ENCODE measurements at regions not wholly inside any gene's neighbourhood (a gene's known extent, or its start where the extent isn't known, plus 50 kb on each side); places are given as distances from the start of the nearest gene placed in this dataset.

GRCh38 chr5:126129431-126129830 is 293.8 kb upstream of the GRAMD2B start:
- Histone ChIP-seq H4K8ac (ENCODE audit: low read depth, low read length) (no peak overlapping the region), H2AFZ (ENCODE audit: insufficient read depth, low read length, poor library complexity) (no peak overlapping the region), H3K27me3 (ENCODE audit: insufficient read depth, low read length) (no peaks in the 10 kb centered on the region), H2AK5ac (ENCODE audit: low read length) (no peak overlapping the region), H3K4me3 (ENCODE audit: low read depth, low read length) (no peak overlapping the region), H3K27ac (ENCODE audit: low read depth, low read length) (no peak overlapping the region), H2BK120ac (ENCODE audit: insufficient read depth, low read length, poor library complexity) (no peak overlapping the region), H3K36me3 (ENCODE audit: control insufficient read depth in 1 of 2, insufficient read depth in 2 of 2, low read length in 2 of 2) (no peaks in the 10 kb centered on the region), H3K9ac (ENCODE audit: low read length) (no peak overlapping the region), H4K12ac (ENCODE audit: low read depth, low read length) (no peak overlapping the region), H3K9me3 (ENCODE audit: insufficient read depth, low read depth, low read length) (no peaks in the 10 kb centered on the region), H3K4me1 (ENCODE audit: control insufficient read depth in 1 of 2, insufficient read depth in 2 of 2, low read length in 2 of 2) (no peaks in the 10 kb centered on the region), H3K79me2 (ENCODE audit: control insufficient read depth, insufficient read depth, low read length, poor library complexity) (no peaks in the 10 kb centered on the region), H3K23ac (ENCODE audit: low read length) (no peak overlapping the region), H3K18ac (ENCODE audit: low read length) (no peak overlapping the region), H2BK5ac (ENCODE audit: low read depth, low read length, poor library complexity) (no peak overlapping the region), H3K79me1 (ENCODE audit: low read length) (no peaks in the 10 kb centered on the region), H2BK12ac (ENCODE audit: low read length) (no peak overlapping the region), H4K91ac (ENCODE audit: low read depth, low read length) (no peak overlapping the region), H3K14ac (ENCODE audit: low read length) (no peak overlapping the region), H3K4me2 (ENCODE audit: low read length) (no peak overlapping the region), H3K4ac (ENCODE audit: low read depth, low read length) (no peak overlapping the region)
- no peak for DNase-seq
- WGBS (ENCODE audit: extremely low coverage, insufficient coverage, insufficient read length): no CpG with 5 or more reads among the region's 2 CpGs

- Histone ChIP-seq H2BK12ac (ENCODE audit: low read length) (no peak overlapping the region), H3K4me2 (ENCODE audit: low read length) (no peak overlapping the region), H3K79me1 (ENCODE audit: low read length) (no peaks in the 10 kb centered on the region), H3K9me3 (ENCODE audit: insufficient read depth, low read depth, low read length) (no peaks in the 10 kb centered on the region), H4K12ac (ENCODE audit: low read depth, low read length) (no peak overlapping the region), H2AK5ac (ENCODE audit: low read length) (no peak overlapping the region), H3K79me2 (ENCODE audit: control insufficient read depth, insufficient read depth, low read length, poor library complexity) (no peaks in the 10 kb centered on the region), H3K4me3 (ENCODE audit: low read depth, low read length) (no peak overlapping the region), H2BK5ac (ENCODE audit: low read depth, low read length, poor library complexity) (no peak overlapping the region), H4K91ac (ENCODE audit: low read depth, low read length) (no peak overlapping the region), H3K18ac (ENCODE audit: low read length) (no peak overlapping the region), H3K23ac (ENCODE audit: low read length) (no peak overlapping the region), H3K27ac (ENCODE audit: low read depth, low read length) (no peak overlapping the region), H2AFZ (ENCODE audit: insufficient read depth, low read length, poor library complexity) (no peak overlapping the region), H3K36me3 (ENCODE audit: control insufficient read depth in 1 of 2, insufficient read depth in 2 of 2, low read length in 2 of 2) (no peaks in the 10 kb centered on the region), H3K4ac (ENCODE audit: low read depth, low read length) (no peak overlapping the region), H3K4me1 (ENCODE audit: control insufficient read depth in 1 of 2, insufficient read depth in 2 of 2, low read length in 2 of 2) (no peaks in the 10 kb centered on the region), H3K9ac (ENCODE audit: low read length) (no peak overlapping the region), H3K14ac (ENCODE audit: low read length) (no peak overlapping the region), H4K8ac (ENCODE audit: low read depth, low read length) (no peak overlapping the region), H2BK120ac (ENCODE audit: insufficient read depth, low read length, poor library complexity) (no peak overlapping the region), H3K27me3 (ENCODE audit: insufficient read depth, low read length) (no peaks in the 10 kb centered on the region)
- no peak for DNase-seq
- WGBS (ENCODE audit: extremely low coverage, insufficient coverage, insufficient read length): no CpG with 5 or more reads among the region's 1 CpG
Observed at GRCh38 chr5:126133424-126133823, 289.8 kb upstream of the GRAMD2B start.

DNA sequence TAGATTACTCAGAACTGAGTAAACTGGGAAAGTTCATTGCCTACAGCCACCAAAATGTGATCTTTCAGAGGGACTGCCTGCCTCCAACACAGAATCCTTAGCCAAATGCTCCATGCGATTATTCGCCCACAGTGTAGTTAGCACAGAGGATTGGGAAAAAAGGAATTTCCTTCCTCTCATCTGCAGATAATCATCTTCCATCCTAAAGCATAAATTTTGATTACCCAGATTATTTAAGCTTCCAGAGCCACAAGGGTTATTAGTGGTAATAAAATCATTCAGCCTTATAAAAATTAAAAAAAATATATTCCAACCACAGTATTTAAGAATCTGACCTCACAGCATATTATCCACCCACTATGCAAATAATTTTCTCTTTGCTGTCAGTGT is 285.3 kb upstream of the GRAMD2B start:
- H2BK5ac ChIP-seq (ENCODE audit: low read depth, low read length, poor library complexity): no peak overlapping the region
- H3K4me3 ChIP-seq (ENCODE audit: low read depth, low read length): no peak overlapping the region
- DNase-seq: no peak
- H2AFZ ChIP-seq (ENCODE audit: insufficient read depth, low read length, poor library complexity): no peak overlapping the region
- H4K12ac ChIP-seq (ENCODE audit: low read depth, low read length): no peak overlapping the region
- H3K4me2 ChIP-seq (ENCODE audit: low read length): no peak overlapping the region
- no peak overlapping the region for H3K4ac ChIP-seq (ENCODE audit: low read depth, low read length)
- no peaks in the 10 kb centered on the region for H3K36me3 ChIP-seq (ENCODE audit: control insufficient read depth in 1 of 2, insufficient read depth in 2 of 2, low read length in 2 of 2)
- H4K8ac ChIP-seq (ENCODE audit: low read depth, low read length): no peak overlapping the region
- no peaks in the 10 kb centered on the region for H3K9me3 ChIP-seq (ENCODE audit: insufficient read depth, low read depth, low read length)
- no peak overlapping the region for H4K91ac ChIP-seq (ENCODE audit: low read depth, low read length)
- H3K27ac ChIP-seq (ENCODE audit: low read depth, low read length): no peak overlapping the region
- H3K79me2 ChIP-seq (ENCODE audit: control insufficient read depth, insufficient read depth, low read length, poor library complexity): no peaks in the 10 kb centered on the region
- no peak overlapping the region for H3K23ac ChIP-seq (ENCODE audit: low read length)
- H3K18ac ChIP-seq (ENCODE audit: low read length): no peak overlapping the region
- no CpG with 5 or more reads among the region's 2 CpGs for WGBS (ENCODE audit: extremely low coverage, insufficient coverage, insufficient read length)
- no peaks in the 10 kb centered on the region for H3K4me1 ChIP-seq (ENCODE audit: control insufficient read depth in 1 of 2, insufficient read depth in 2 of 2, low read length in 2 of 2)
- no peaks in the 10 kb centered on the region for H3K79me1 ChIP-seq (ENCODE audit: low read length)
- no peak overlapping the region for H3K14ac ChIP-seq (ENCODE audit: low read length)
- no peak overlapping the region for H3K9ac ChIP-seq (ENCODE audit: low read length)
- H3K27me3 ChIP-seq (ENCODE audit: insufficient read depth, low read length): no peaks in the 10 kb centered on the region
- no peak overlapping the region for H2BK12ac ChIP-seq (ENCODE audit: low read length)
- no peak overlapping the region for H2AK5ac ChIP-seq (ENCODE audit: low read length)
- no peak overlapping the region for H2BK120ac ChIP-seq (ENCODE audit: insufficient read depth, low read length, poor library complexity)

GRCh38 chr5:126138281-126138931 is 284.8 kb upstream of the GRAMD2B start:
- Histone ChIP-seq H2AFZ (ENCODE audit: insufficient read depth, low read length, poor library complexity) (no peak overlapping the region), H3K9ac (ENCODE audit: low read length) (no peak overlapping the region), H2BK5ac (ENCODE audit: low read depth, low read length, poor library complexity) (no peak overlapping the region), H3K4me3 (ENCODE audit: low read depth, low read length) (no peak overlapping the region), H3K4ac (ENCODE audit: low read depth, low read length) (no peak overlapping the region), H3K4me1 (ENCODE audit: control insufficient read depth in 1 of 2, insufficient read depth in 2 of 2, low read length in 2 of 2) (no peaks in the 10 kb centered on the region), H4K8ac (ENCODE audit: low read depth, low read length) (no peak overlapping the region), H3K18ac (ENCODE audit: low read length) (no peak overlapping the region), H3K27ac (ENCODE audit: low read depth, low read length) (peak overlapping the region; percentile 38), H3K14ac (ENCODE audit: low read length) (no peak overlapping the region), H3K27me3 (ENCODE audit: insufficient read depth, low read length) (no peaks in the 10 kb centered on the region), H3K9me3 (ENCODE audit: insufficient read depth, low read depth, low read length) (no peaks in the 10 kb centered on the region), H4K12ac (ENCODE audit: low read depth, low read length) (no peak overlapping the region), H3K79me1 (ENCODE audit: low read length) (no peaks in the 10 kb centered on the region), H2BK120ac (ENCODE audit: insufficient read depth, low read length, poor library complexity) (no peak overlapping the region), H3K79me2 (ENCODE audit: control insufficient read depth, insufficient read depth, low read length, poor library complexity) (no peaks in the 10 kb centered on the region), H4K91ac (ENCODE audit: low read depth, low read length) (no peak overlapping the region), H3K36me3 (ENCODE audit: control insufficient read depth in 1 of 2, insufficient read depth in 2 of 2, low read length in 2 of 2) (no peaks in the 10 kb centered on the region), H3K4me2 (ENCODE audit: low read length) (no peak overlapping the region), H2AK5ac (ENCODE audit: low read length) (no peak overlapping the region), H2BK12ac (ENCODE audit: low read length) (no peak overlapping the region), H3K23ac (ENCODE audit: low read length) (no peak overlapping the region)
- DNase-seq: peak; percentile 12 to 65
- no CpG with 5 or more reads among the region's 3 CpGs for WGBS (ENCODE audit: extremely low coverage, insufficient coverage, insufficient read length)
